ENCODE measurements at regions not wholly inside any gene's neighbourhood (a gene's known extent, or its start where the extent isn't known, plus 50 kb on each side); places are given as distances from the start of the nearest gene placed in this dataset.
A peak's percentile ranks its signal among the peaks of the same experiment; 100 is the strongest.
"Not testable (repeated sequence)": the region's sequence is repeated elsewhere in the genome, so short reads cannot be mapped to it uniquely, and the experiment has no call there.

GRCh38 chr3:130800829-130801228 lies 54.2 kb upstream of the PIK3R4 start:
- TF ChIP-seq, protein P1, sequence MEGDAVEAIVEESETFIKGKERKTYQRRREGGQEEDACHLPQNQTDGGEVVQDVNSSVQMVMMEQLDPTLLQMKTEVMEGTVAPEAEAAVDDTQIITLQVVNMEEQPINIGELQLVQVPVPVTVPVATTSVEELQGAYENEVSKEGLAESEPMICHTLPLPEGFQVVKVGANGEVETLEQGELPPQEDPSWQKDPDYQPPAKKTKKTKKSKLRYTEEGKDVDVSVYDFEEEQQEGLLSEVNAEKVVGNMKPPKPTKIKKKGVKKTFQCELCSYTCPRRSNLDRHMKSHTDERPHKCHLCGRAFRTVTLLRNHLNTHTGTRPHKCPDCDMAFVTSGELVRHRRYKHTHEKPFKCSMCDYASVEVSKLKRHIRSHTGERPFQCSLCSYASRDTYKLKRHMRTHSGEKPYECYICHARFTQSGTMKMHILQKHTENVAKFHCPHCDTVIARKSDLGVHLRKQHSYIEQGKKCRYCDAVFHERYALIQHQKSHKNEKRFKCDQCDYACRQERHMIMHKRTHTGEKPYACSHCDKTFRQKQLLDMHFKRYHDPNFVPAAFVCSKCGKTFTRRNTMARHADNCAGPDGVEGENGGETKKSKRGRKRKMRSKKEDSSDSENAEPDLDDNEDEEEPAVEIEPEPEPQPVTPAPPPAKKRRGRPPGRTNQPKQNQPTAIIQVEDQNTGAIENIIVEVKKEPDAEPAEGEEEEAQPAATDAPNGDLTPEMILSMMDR (conservative IDR thresholded peaks at IDR 0.05) = no peak; the same call in 1 of the 2 replicates
- TF ChIP-seq ZFX (IDR thresholded peaks at IDR 0.05) = no peak
- 0 out of 2 replicates have a peak overlapping the region, but pooled peaks have one; percentile 18 for H3K27ac ChIP-seq

- H3K27ac ChIP-seq = no peak overlapping the region
- no peak for TF ChIP-seq ZFX (IDR thresholded peaks at IDR 0.05)
- TF ChIP-seq, protein P1 (conservative IDR thresholded peaks at IDR 0.05) = no peak
Observed at GRCh38 chr3:130801473-130801872, 54.8 kb upstream of the PIK3R4 start.

DNA sequence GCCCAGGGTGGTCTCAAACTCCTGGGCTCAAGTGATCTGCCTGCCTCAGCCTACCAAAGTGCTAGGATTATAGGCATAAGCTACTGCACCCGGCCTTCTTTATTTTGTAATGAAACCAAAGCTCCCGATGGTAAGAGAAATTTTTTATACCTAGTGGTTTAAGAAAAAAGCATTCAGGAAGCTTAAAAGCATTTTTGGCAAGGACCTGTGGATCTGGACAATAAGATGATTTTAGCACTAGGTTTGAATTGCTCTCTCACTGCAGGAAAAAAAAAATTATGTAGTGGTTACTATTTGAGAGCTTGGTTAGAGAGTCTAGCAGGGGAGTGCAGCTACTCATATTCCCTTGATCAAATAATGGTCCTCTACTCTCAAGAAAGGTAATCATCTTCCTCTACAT lies 64.9 kb upstream of the PIK3R4 start:
- no peak overlapping the region for H3K27ac ChIP-seq
- no peak for TF ChIP-seq ZFX (IDR thresholded peaks at IDR 0.05)
- TF ChIP-seq, protein P1 (conservative IDR thresholded peaks at IDR 0.05) = no peak

DNA sequence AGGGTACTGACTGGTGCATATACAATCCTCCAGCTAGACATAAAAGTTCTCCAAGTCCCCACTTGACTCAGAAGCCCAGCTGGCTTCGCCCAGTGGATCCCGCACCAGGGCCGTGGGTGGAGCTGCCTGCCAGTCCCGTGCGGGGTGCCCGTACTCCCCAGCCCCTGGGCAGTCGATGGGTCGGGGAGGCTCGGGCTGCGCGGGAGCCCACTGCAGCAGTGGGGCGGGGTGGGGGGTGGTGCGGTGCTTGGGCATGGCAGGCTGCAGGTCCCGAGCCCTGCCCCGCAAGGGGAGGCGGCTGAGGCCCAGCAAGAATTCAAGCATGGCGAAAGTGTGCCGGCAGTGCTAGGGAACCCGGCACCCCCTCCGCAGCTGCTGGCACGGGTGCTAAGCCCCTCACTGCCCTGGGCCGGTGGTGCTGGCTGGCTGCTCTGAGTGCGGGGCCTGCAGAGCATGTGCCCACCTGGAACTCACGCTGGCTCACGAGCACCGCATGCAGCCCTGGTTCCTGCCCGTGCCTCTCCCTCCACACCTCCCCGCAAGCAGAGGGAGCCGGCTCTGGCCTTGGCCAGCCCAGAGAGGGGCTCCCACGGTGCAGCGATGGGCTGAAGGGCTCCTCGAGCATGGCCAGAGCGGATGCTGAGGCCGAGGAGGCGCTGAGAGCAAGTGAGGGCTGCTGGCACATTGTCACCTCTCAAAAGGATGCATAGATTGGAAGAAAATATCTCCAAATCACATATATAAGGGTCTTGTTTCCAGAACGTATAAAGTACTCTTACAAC lies 68.3 kb upstream of the PIK3R4 start:
- H3K27ac ChIP-seq = no peak overlapping the region
- TF ChIP-seq, protein P1 (conservative IDR thresholded peaks at IDR 0.05) = no peak
- no peak for TF ChIP-seq ZFX (IDR thresholded peaks at IDR 0.05)

DNA sequence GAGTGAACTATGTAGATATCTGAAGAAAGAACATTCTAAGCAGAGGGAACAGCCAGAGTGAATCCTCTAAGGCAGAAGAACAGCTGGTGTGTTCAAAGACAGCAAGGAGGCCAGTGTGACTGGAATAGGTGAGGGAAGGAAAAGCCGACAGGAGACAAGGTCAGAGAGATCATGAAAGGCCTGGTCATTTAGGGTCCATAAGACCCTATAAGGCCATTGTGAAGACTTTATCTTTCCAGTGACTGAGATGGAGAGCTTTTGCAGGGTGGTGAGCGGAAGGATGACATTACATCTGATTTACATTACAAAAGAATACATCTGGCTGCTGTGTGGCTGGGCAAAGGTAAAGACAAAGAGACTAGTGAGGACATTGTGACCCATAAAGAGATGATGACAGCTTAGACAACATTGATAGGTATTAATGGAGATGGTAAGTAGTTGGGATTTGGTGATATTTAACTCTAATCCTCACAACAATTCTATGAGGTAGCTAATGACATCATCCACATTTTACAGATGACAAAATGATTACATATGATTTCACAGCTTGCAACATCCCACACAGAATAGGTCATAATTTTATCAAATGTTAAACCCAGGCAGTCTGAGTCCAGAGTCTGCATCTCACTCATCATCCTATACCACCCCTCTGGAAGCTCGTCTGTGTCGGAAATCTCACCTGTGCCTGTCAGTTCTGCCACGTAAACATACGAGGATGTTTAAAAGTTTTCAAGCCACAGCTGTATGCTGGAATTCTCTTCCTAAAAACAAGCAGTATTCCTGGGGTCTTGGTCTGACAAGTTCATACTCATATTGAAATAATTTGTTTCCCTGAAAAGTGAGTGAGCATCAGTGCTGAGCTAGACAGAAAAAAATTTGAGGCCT lies 70.2 kb upstream of the PIK3R4 start:
- H3K27ac ChIP-seq = no peak overlapping the region
- TF ChIP-seq ZFX (IDR thresholded peaks at IDR 0.05) = no peak
- TF ChIP-seq, protein P1 (conservative IDR thresholded peaks at IDR 0.05) = no peak

DNA sequence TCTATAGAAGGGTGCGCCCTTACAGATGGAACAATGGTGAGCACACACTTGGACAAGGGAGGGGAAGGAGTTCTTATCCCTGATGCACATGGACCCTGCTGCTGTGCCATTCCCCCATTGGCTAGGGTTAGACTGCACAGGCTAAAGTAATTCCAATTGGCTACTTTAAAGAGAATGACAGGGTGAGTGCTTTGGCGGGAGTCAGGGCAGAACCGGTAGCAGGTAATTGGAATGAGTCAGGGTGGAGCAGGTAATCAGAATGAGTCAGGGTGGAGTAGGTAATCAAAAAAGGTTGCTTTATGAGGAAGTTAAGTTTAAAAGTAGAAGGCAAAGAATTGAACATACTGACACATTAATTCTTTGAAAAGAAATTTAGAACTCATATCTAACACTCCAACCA lies 71.4 kb upstream of the PIK3R4 start:
- H3K27ac ChIP-seq = not testable (repeated sequence)

- no peak overlapping the region for H3K27ac ChIP-seq
- TF ChIP-seq ZFX (IDR thresholded peaks at IDR 0.05) = no peak
- TF ChIP-seq, protein P1 (conservative IDR thresholded peaks at IDR 0.05) = no peak
Observed at GRCh38 chr3:130820976-130821375, 72.9 kb upstream of the ATP2C1 start.
